IMR-90 (cell line): ENCODE measurements at regions not wholly inside any gene's neighbourhood (a gene's known extent, or its start where the extent isn't known, plus 50 kb on each side); places are given as distances from the start of the nearest gene placed in this dataset.
"Not testable (repeated sequence)": the region's sequence is repeated elsewhere in the genome, so short reads cannot be mapped to it uniquely, and the experiment has no call there.

ENCODE experiments used
- ATAC-seq: fragments of 200-7000 bp; cut with Tn5 transposase; 2 replicates; pipeline ENCODE4 v1.9.1; 2020; ENCODE audit warnings: low read depth, mild to moderate bottlenecking, moderate library complexity
- BruUV-seq: library from RNA; stranded (reverse); fragments of 400-500 nt; replicated peaks from 2 replicates; lab custom pipeline; 2021; lab: Mats Ljungman, UMichigan
- CTCF ChIA-PET: fragments of 300-600 bp; formaldehyde crosslinking; extraction: SDS; loops from one replicate; lab custom pipeline; 2021; ENCODE audit warnings: antibody characterized with exemption; lab: Yijun Ruan, JAX
- POLR2A ChIA-PET: fragments of 300-600 bp; sonication (Branson Sonifier 250); formaldehyde crosslinking; loops from one replicate; lab custom pipeline; 2022; ENCODE audit warnings: antibody characterized with exemption; ENCODE audit not compliant: unreplicated experiment; lab: Charles Lee
- DNase-seq: peaks from one replicate; pipeline ENCODE4 v3.0.0; 2013
- H2AFZ ChIP-seq: replicated peaks from 2 replicates; pipeline ENCODE3; 2013; ENCODE audit warnings: low read length, mild to moderate bottlenecking; ENCODE audit not compliant: poor library complexity
- H2AK5ac ChIP-seq: 2 replicates; pipeline ENCODE4 v1.6.1; 2013; ENCODE audit warnings: low read depth, low read length, inconsistent platforms
- H2AK9ac ChIP-seq: replicated peaks from 2 replicates; pipeline ENCODE3; 2013; ENCODE audit warnings: mild to moderate bottlenecking, low read depth, low read length, moderate library complexity; ENCODE audit not compliant: poor library complexity
- H2BK120ac ChIP-seq: 2 replicates; pipeline ENCODE4 v1.6.1; 2013; ENCODE audit warnings: low read depth, low read length, inconsistent platforms
- H2BK15ac ChIP-seq: 3 replicates; pipeline ENCODE4 v1.6.1; 2013; ENCODE audit warnings: low read depth, low read length, inconsistent platforms
- H2BK20ac ChIP-seq: 2 replicates; pipeline ENCODE4 v1.6.1; 2013; ENCODE audit warnings: low read depth, mild to moderate bottlenecking, inconsistent platforms, low read length, moderate library complexity
- H2BK5ac ChIP-seq: 2 replicates; pipeline ENCODE4 v1.6.1; 2013; ENCODE audit warnings: mild to moderate bottlenecking, low read depth, low read length, inconsistent platforms; ENCODE audit not compliant: poor library complexity, severe bottlenecking
- H3K14ac ChIP-seq: replicated peaks from 2 replicates; pipeline ENCODE4 v1.6.1; 2013; ENCODE audit warnings: low read depth, low read length, inconsistent platforms
- H3K18ac ChIP-seq: 2 replicates; pipeline ENCODE4 v1.6.1; 2013; ENCODE audit warnings: low read depth, low read length, control low read depth
- H3K23ac ChIP-seq: 2 replicates; pipeline ENCODE4 v1.6.1; 2013; ENCODE audit warnings: low read depth, low read length, inconsistent platforms
- H3K27ac ChIP-seq: 2 replicates; pipeline ENCODE4 v1.5.1; 2013; ENCODE audit warnings: mild to moderate bottlenecking, control low read depth, low read length; ENCODE audit not compliant: insufficient read depth
- H3K27me3 ChIP-seq: 2 replicates; pipeline ENCODE4 v1.6.1; 2013; ENCODE audit warnings: low read length; ENCODE audit not compliant: control insufficient read depth, insufficient read depth
- H3K36me3 ChIP-seq: 2 replicates; pipeline ENCODE4 v1.6.1; 2013; ENCODE audit warnings: low read length, mixed read lengths; ENCODE audit not compliant: control insufficient read depth, insufficient read depth
- H3K4ac ChIP-seq: 2 replicates; pipeline ENCODE4 v1.6.1; 2013; ENCODE audit warnings: low read depth, low read length, inconsistent platforms
- H3K4me1 ChIP-seq: 2 replicates; pipeline ENCODE4 v1.6.1; 2013; ENCODE audit warnings: low read length, mixed read lengths; ENCODE audit not compliant: control insufficient read depth, insufficient read depth
- H3K4me2 ChIP-seq: 2 replicates; pipeline ENCODE4 v1.6.1; 2013; ENCODE audit warnings: low read depth, mild to moderate bottlenecking, control low read depth, low read length, moderate library complexity
- H3K4me3 ChIP-seq: 2 replicates; pipeline ENCODE4 v1.5.1; 2013; ENCODE audit warnings: low read depth, mild to moderate bottlenecking, control low read depth, low read length, moderate library complexity; ENCODE audit not compliant: insufficient read depth
- H3K56ac ChIP-seq: 2 replicates; pipeline ENCODE4 v1.6.1; 2013; ENCODE audit warnings: low read length, inconsistent platforms; ENCODE audit not compliant: insufficient read depth; ENCODE audit errors: extremely low read depth
- H3K79me1 ChIP-seq, 2 experiments: 2 replicates each; pipeline ENCODE4 v1.6.1; 2013; ENCODE audit warnings: low read length in 2 of 2, inconsistent platforms in 1 of 2, low read depth in 1 of 2
- H3K9ac ChIP-seq: 2 replicates; pipeline ENCODE4 v1.6.1; 2013; ENCODE audit warnings: low read depth, low read length, control low read depth
- H3K9me1 ChIP-seq: 2 replicates; pipeline ENCODE4 v1.6.1; 2013; ENCODE audit warnings: low read length, inconsistent platforms; ENCODE audit not compliant: insufficient read depth
- H3K9me3 ChIP-seq: 2 replicates; pipeline ENCODE4 v1.6.1; 2013; ENCODE audit warnings: low read length; ENCODE audit not compliant: control insufficient read depth, insufficient read depth
- H4K20me1 ChIP-seq: 2 replicates; pipeline ENCODE4 v1.6.1; 2013; ENCODE audit warnings: low read length, inconsistent platforms; ENCODE audit not compliant: insufficient read depth
- H4K5ac ChIP-seq: 2 replicates; pipeline ENCODE4 v1.6.1; 2013; ENCODE audit warnings: mild to moderate bottlenecking, low read depth, low read length, control low read depth
- H4K8ac ChIP-seq, 2 experiments: 2 replicates each; pipeline ENCODE4 v1.6.1; 2013; ENCODE audit warnings: low read depth in 2 of 2, low read length in 2 of 2, control low read depth in 1 of 2, inconsistent platforms in 1 of 2
- H4K91ac ChIP-seq: 2 replicates; pipeline ENCODE4 v1.6.1; 2013; ENCODE audit warnings: low read depth, low read length, inconsistent platforms; ENCODE audit not compliant: insufficient read depth
- WGBS, 2 experiments: methylation state at CpG; one replicate each; pipeline versions ENCODE4 v1.1.5 to v1.1.7; 2013; ENCODE audit warnings: missing lambda C conversion rate in 2 of 2; ENCODE audit not compliant: insufficient read length in 1 of 2; ENCODE audit errors: extremely low coverage in 2 of 2; 5-methylcytosine and 5-hydroxymethylcytosine counted together
- dilution Hi-C: fragments of 300-500 bp; cut with HindIII; formaldehyde crosslinking; loops from one replicate; pipeline ENCODE4 v1.14.3; 2018; ENCODE audit warnings: low sequenced_read_pairs; ENCODE audit not compliant: unreplicated experiment
- in situ Hi-C: fragments of 300-500 bp; cut with MboI; formaldehyde crosslinking; loops from 3 replicates; pipeline ENCODE4 v1.14.3; 2019; ENCODE audit warnings: low sequenced_read_pairs, inconsistent platforms, mixed read lengths
- intact Hi-C: fragments of 100-400 bp; cut with micrococcal nuclease; formaldehyde crosslinking; loops from 2 replicates; pipeline ENCODE4 v1.10.0; 2022

- H2BK20ac ChIP-seq, H3K27me3 ChIP-seq, H3K4me2 ChIP-seq, dilution Hi-C loops, H3K4me1 ChIP-seq, H3K23ac ChIP-seq, H3K18ac ChIP-seq, H2AK9ac ChIP-seq, ATAC-seq, in situ Hi-C loops, H3K56ac ChIP-seq, H3K4ac ChIP-seq, H3K9ac ChIP-seq, H4K91ac ChIP-seq, H4K20me1 ChIP-seq, H2AFZ ChIP-seq, H2BK15ac ChIP-seq, H3K14ac ChIP-seq, H3K4me3 ChIP-seq, H3K27ac ChIP-seq, H3K9me1 ChIP-seq, H2AK5ac ChIP-seq, intact Hi-C loops, H4K8ac ChIP-seq, CTCF ChIA-PET, BruUV-seq, POLR2A ChIA-PET, H3K79me1 ChIP-seq, H3K36me3 ChIP-seq, H3K9me3 ChIP-seq, DNase-seq, H2BK5ac ChIP-seq, H2BK120ac ChIP-seq, H4K5ac ChIP-seq: not testable (repeated sequence)
- WGBS, 2 experiments = no CpG with 5 or more reads among the region's 5 CpGs
Measured at GRCh38 chr13:16158958-16159357, 3022.7 kb downstream of the TUBA3C start.

GRCh38 chr13:16158016-16158415 is 3023.6 kb downstream of the TUBA3C start:
- H4K8ac ChIP-seq, H2BK20ac ChIP-seq, H3K4ac ChIP-seq, H4K20me1 ChIP-seq, H3K18ac ChIP-seq, DNase-seq, H3K14ac ChIP-seq, H2AFZ ChIP-seq, H2BK15ac ChIP-seq, dilution Hi-C loops, H3K4me3 ChIP-seq, H3K36me3 ChIP-seq, H2AK5ac ChIP-seq, H3K23ac ChIP-seq, H3K56ac ChIP-seq, H3K27me3 ChIP-seq, H3K9ac ChIP-seq, POLR2A ChIA-PET, BruUV-seq, H2BK5ac ChIP-seq, H3K9me3 ChIP-seq, H2BK120ac ChIP-seq, H2AK9ac ChIP-seq, intact Hi-C loops, in situ Hi-C loops, H3K4me2 ChIP-seq, H4K5ac ChIP-seq, H3K27ac ChIP-seq, CTCF ChIA-PET, H3K9me1 ChIP-seq, H3K4me1 ChIP-seq, ATAC-seq, H4K91ac ChIP-seq, H3K79me1 ChIP-seq: not testable (repeated sequence)
- no CpG with 5 or more reads among the region's 6 CpGs for WGBS, 2 experiments
